ENCODE measurements at regions not wholly inside any gene's neighbourhood (a gene's known extent, or its start where the extent isn't known, plus 50 kb on each side); places are given as distances from the start of the nearest gene placed in this dataset.

DNA sequence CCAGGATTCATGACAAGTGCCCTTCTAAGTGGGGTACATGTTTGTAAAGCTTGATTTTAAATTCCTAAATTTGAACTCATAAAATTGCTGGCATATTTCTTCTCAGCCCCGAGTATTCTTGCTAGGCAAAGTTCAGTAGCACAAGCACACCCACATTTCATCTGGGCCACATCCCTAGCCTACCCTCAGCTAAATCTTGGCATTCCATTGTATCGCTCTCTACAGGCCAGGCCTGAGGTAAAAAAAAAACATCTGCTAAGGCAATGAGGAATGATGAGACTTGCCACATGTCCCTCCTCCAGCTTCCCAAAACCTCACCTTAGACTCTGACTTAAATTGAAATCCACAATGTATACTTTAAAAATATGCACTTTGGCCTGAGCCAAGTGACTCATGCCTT, 51.4 kb upstream of the VCX3B start:
- Histone ChIP-seq H3K36me3 (ENCODE audit: control insufficient read depth, insufficient read depth, low read length) (no peaks in the 10 kb centered on the region), H3K4me3 (ENCODE audit: low read depth, low read length) (no peak overlapping the region), H3K27me3 (ENCODE audit: control insufficient read depth, insufficient read depth, low read length) (no peaks in the 10 kb centered on the region)
- TF ChIP-seq, protein P1, sequence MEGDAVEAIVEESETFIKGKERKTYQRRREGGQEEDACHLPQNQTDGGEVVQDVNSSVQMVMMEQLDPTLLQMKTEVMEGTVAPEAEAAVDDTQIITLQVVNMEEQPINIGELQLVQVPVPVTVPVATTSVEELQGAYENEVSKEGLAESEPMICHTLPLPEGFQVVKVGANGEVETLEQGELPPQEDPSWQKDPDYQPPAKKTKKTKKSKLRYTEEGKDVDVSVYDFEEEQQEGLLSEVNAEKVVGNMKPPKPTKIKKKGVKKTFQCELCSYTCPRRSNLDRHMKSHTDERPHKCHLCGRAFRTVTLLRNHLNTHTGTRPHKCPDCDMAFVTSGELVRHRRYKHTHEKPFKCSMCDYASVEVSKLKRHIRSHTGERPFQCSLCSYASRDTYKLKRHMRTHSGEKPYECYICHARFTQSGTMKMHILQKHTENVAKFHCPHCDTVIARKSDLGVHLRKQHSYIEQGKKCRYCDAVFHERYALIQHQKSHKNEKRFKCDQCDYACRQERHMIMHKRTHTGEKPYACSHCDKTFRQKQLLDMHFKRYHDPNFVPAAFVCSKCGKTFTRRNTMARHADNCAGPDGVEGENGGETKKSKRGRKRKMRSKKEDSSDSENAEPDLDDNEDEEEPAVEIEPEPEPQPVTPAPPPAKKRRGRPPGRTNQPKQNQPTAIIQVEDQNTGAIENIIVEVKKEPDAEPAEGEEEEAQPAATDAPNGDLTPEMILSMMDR (IDR thresholded peaks at IDR 0.05; ENCODE audit: insufficient read depth, low read length, poor library complexity, severe bottlenecking), result no peak
- no peak for DNase-seq (ENCODE audit: low read depth)

All from kidney epithelial cell (primary cell).